ENCODE measurements at regions not wholly inside any gene's neighbourhood (a gene's known extent, or its start where the extent isn't known, plus 50 kb on each side); places are given as distances from the start of the nearest gene placed in this dataset.

DNA sequence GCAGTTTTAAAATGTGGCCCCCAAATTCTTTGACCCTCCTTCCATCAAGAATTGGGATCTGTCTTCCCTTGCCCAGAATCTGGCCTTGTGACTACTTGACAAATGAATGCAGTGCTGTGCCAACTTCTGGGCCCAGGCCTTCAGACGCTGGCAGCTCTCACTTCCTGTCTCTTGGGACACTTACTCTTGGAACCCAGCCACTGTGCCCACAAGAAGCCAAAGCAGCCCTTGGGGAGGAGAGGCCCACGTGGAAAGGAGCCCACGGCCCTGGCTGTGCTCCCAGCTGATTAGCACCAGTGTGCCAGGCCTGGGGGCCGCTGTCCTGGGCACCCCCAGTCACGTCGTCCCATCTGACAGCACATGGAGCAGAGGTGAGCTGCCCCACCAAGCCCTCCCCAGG is 56.6 kb downstream of the RPL37A start:
- TF ChIP-seq, protein P1, sequence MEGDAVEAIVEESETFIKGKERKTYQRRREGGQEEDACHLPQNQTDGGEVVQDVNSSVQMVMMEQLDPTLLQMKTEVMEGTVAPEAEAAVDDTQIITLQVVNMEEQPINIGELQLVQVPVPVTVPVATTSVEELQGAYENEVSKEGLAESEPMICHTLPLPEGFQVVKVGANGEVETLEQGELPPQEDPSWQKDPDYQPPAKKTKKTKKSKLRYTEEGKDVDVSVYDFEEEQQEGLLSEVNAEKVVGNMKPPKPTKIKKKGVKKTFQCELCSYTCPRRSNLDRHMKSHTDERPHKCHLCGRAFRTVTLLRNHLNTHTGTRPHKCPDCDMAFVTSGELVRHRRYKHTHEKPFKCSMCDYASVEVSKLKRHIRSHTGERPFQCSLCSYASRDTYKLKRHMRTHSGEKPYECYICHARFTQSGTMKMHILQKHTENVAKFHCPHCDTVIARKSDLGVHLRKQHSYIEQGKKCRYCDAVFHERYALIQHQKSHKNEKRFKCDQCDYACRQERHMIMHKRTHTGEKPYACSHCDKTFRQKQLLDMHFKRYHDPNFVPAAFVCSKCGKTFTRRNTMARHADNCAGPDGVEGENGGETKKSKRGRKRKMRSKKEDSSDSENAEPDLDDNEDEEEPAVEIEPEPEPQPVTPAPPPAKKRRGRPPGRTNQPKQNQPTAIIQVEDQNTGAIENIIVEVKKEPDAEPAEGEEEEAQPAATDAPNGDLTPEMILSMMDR (IDR thresholded peaks at IDR 0.05) = no peak
- no peak for TF ChIP-seq POLR2A (IDR thresholded peaks at IDR 0.05)
